Neural progenitor cell (in vitro differentiated cells): ENCODE measurements at regions not wholly inside any gene's neighbourhood (a gene's known extent, or its start where the extent isn't known, plus 50 kb on each side); places are given as distances from the start of the nearest gene placed in this dataset.

Experiments used
- CTCF ChIP-seq: fragments of 200-600 bp; sonication (generic); IDR thresholded peaks from 2 replicates; pipeline ENCODE4 v1.5.1; 2017; ENCODE audit warnings: antibody characterized with exemption, mild to moderate bottlenecking
- EZH2 ChIP-seq: fragments of 200-600 bp; sonication (generic); IDR thresholded peaks from 2 replicates; pipeline ENCODE4 v1.6.1; 2017; ENCODE audit warnings: antibody characterized with exemption, mild to moderate bottlenecking, moderate library complexity

- TF ChIP-seq CTCF (no peak), EZH2 (no peak)
Observed at GRCh38 chr4:74534121-74534520, 89.2 kb downstream of the AREG start.
